B cell (primary cell): ENCODE measurements at regions not wholly inside any gene's neighbourhood (a gene's known extent, or its start where the extent isn't known, plus 50 kb on each side); places are given as distances from the start of the nearest gene placed in this dataset.

Experiments used
- ATAC-seq: fragments of 200-7000 bp; cut with Tn5 transposase; one replicate; pipeline ENCODE4 v1.10.0; 2021; ENCODE audit warnings: low read depth, mild to moderate bottlenecking, moderate number of reproducible peaks, moderate library complexity
- CTCF ChIA-PET: fragments of 350-600 bp; sonication (Branson Sonifier 250); formaldehyde crosslinking; loops from one replicate; lab custom pipeline; 2021; ENCODE audit warnings: antibody characterized with exemption, inconsistent platforms; lab: Charles Lee
- POLR2A ChIA-PET: fragments of 350-600 bp; sonication (Branson Sonifier 250); formaldehyde crosslinking; loops from one replicate; lab custom pipeline; 2021; ENCODE audit warnings: antibody characterized with exemption; lab: Charles Lee
- DNase-seq: peaks from one replicate; pipeline ENCODE4 v3.0.0; 2013
- H2AFZ ChIP-seq: 2 replicates; pipeline ENCODE4 v1.6.1; 2012; ENCODE audit warnings: mild to moderate bottlenecking, low read depth, low read length; ENCODE audit not compliant: insufficient read depth, poor library complexity, severe bottlenecking
- H3K27ac ChIP-seq, 2 donors: 1 replicate in 1 of 2; 2 replicates in 1 of 2; pipeline ENCODE4 v1.5.1; 2012 to 2013; ENCODE audit warnings: low read length in 2 of 2, mild to moderate bottlenecking in 2 of 2, moderate library complexity in 1 of 2
- H3K27me3 ChIP-seq, 4 experiments: fragments of 200-600 bp in 1 of 4; sonication (generic) in 1 of 4; replicated peaks in 1 of 4; 1 replicate in 2 of 4; 2 replicates in 2 of 4; pipeline versions ENCODE4 v1.6.1 to v1.7.0; 2013 to 2016; ENCODE audit warnings: low read length in 3 of 4, mild to moderate bottlenecking in 2 of 4, mixed read lengths in 1 of 4, moderate library complexity in 1 of 4; ENCODE audit not compliant: insufficient read depth in 4 of 4, control insufficient read depth in 3 of 4; ENCODE audit errors: control extremely low read depth in 1 of 4
- H3K36me3 ChIP-seq, 2 experiments: replicated peaks in 1 of 2; 1 replicate in 1 of 2; 2 replicates in 1 of 2; pipeline versions ENCODE4 v1.6.1 to v1.7.1; 2013; ENCODE audit warnings: low read length in 1 of 2; ENCODE audit not compliant: insufficient read depth in 2 of 2, control insufficient read depth in 1 of 2; ENCODE audit errors: control extremely low read depth in 1 of 2, extremely low read depth in 1 of 2
- H3K4me1 ChIP-seq, 2 donors: fragments of 200-600 bp in 1 of 2; sonication (generic) in 1 of 2; 1 replicate in 1 of 2; 2 replicates in 1 of 2; pipeline versions ENCODE4 v1.5.1 to v1.6.1; 2013 to 2017; ENCODE audit warnings: low read length in 2 of 2; ENCODE audit not compliant: control insufficient read depth in 2 of 2, insufficient read depth in 2 of 2
- H3K4me2 ChIP-seq: replicated peaks from 2 replicates; pipeline ENCODE3; 2012; ENCODE audit warnings: mild to moderate bottlenecking, low read depth, low read length; ENCODE audit not compliant: poor library complexity, severe bottlenecking
- H3K4me3 ChIP-seq, 5 experiments: fragments of 200-600 bp in 1 of 5; sonication (generic) in 1 of 5; 1 replicate in 3 of 5; 2 replicates in 2 of 5; pipeline versions ENCODE4 v1.5.1 to v1.7.0; 2011 to 2016; ENCODE audit warnings: low read length in 4 of 5, mild to moderate bottlenecking in 4 of 5, low read depth in 2 of 5, control low read depth in 1 of 5, moderate library complexity in 1 of 5; ENCODE audit not compliant: insufficient read depth in 1 of 5; ENCODE audit errors: control extremely low read depth in 1 of 5, extremely low read depth in 1 of 5
- H3K79me2 ChIP-seq: fragments of 200-600 bp; sonication (generic); one replicate; pipeline ENCODE4 v1.6.0; 2016; ENCODE audit warnings: low read length; ENCODE audit not compliant: control insufficient read depth, insufficient read depth
- H3K9ac ChIP-seq: fragments of 200-600 bp; sonication (generic); 2 replicates; pipeline ENCODE4 v1.6.1; 2017; ENCODE audit warnings: mild to moderate bottlenecking, low read length, moderate library complexity
- H3K9me3 ChIP-seq, 3 donors: one replicate each; pipeline versions ENCODE4 v1.6.1 to v1.7.1; 2013; ENCODE audit warnings: low read length in 2 of 3; ENCODE audit not compliant: control insufficient read depth in 2 of 3, insufficient read depth in 1 of 3; ENCODE audit errors: control extremely low read depth in 1 of 3
- H4K20me1 ChIP-seq: 2 replicates; pipeline ENCODE4 v1.6.0; 2012; ENCODE audit warnings: mild to moderate bottlenecking, low read length; ENCODE audit not compliant: insufficient read depth, control insufficient read depth, poor library complexity, severe bottlenecking
- H3K27ac Mint-ChIP-seq: one replicate; pipeline ENCODE4 v1.8.0; 2021; ENCODE audit warnings: mixed read lengths
- H3K27me3 Mint-ChIP-seq: one replicate; pipeline ENCODE4 v1.8.0; 2021; ENCODE audit warnings: mixed read lengths
- H3K4me1 Mint-ChIP-seq: one replicate; pipeline ENCODE4 v1.8.0; 2021; ENCODE audit warnings: mixed read lengths
- H3K4me3 Mint-ChIP-seq: one replicate; pipeline ENCODE4 v1.8.0; 2021; ENCODE audit warnings: mixed read lengths
- H3K9me3 Mint-ChIP-seq: one replicate; pipeline ENCODE4 v1.8.0; 2022; ENCODE audit warnings: mixed read lengths; ENCODE audit not compliant: insufficient read depth
- CTCF ChIP-seq: fragments of 200-600 bp; IDR thresholded peaks from one replicate; pipeline ENCODE4 v1.8.0; 2022; ENCODE audit warnings: antibody characterized with exemption, mild to moderate bottlenecking
- EZH2 ChIP-seq: IDR thresholded peaks from 2 replicates; pipeline ENCODE4 v1.6.1; 2012; ENCODE audit warnings: borderline replicate concordance, low read depth, mild to moderate bottlenecking, moderate library complexity, low read length; ENCODE audit not compliant: insufficient read depth, poor library complexity, severe bottlenecking
- WGBS: methylation state at CpG from one replicate; pipeline ENCODE4 v1.1.5; 2013; ENCODE audit warnings: missing lambda C conversion rate; ENCODE audit not compliant: insufficient coverage; 5-methylcytosine and 5-hydroxymethylcytosine counted together
- intact Hi-C: fragments of 100-400 bp; cut with micrococcal nuclease; formaldehyde crosslinking; loops from one replicate; pipeline ENCODE4 v1.10.0; 2022

GRCh38 chr12:56839915-56840325, 76.8 kb downstream of the HSD17B6 start:
- POLR2A ChIA-PET, result interaction anchor here (0.6 kb wide), 1 partner anchor 272 kb away, joined by 7 read pairs; no protein-coding TSS in a partner anchor
- H3K4me1 ChIP-seq, result peaks cover 11% of the 10 kb centered on the region in 2 donors
- peaks cover 18% of the 10 kb centered on the region for H3K27me3 Mint-ChIP-seq
- no peaks in the 10 kb centered on the region for H3K9me3 ChIP-seq
- H2AFZ ChIP-seq, result no peak overlapping the region
- no peak overlapping the region for H3K27ac Mint-ChIP-seq
- intact Hi-C loops, result no loop called here
- DNase-seq (peak; percentile 31), ATAC-seq (no peak)
- peaks cover 0 to 2% (median 0%) of the 10 kb centered on the region in 4 experiments for H3K27me3 ChIP-seq
- H3K4me3 Mint-ChIP-seq, result no peak overlapping the region
- no peak overlapping the region for H3K4me3 ChIP-seq
- WGBS, result 0% methylated on average over 1 of the region's 1 CpG
- no peak overlapping the region for H3K27ac ChIP-seq
- H4K20me1 ChIP-seq, result no peaks in the 10 kb centered on the region
- no peak overlapping the region for H3K4me2 ChIP-seq
- H3K79me2 ChIP-seq, result no peaks in the 10 kb centered on the region
- no peak for TF ChIP-seq EZH2
- TF ChIP-seq CTCF, result peak; percentile 49
- no peak overlapping the region for H3K9ac ChIP-seq
- peaks cover 13% of the 10 kb centered on the region for H3K4me1 Mint-ChIP-seq
- no peaks in the 10 kb centered on the region for H3K9me3 Mint-ChIP-seq
- H3K36me3 ChIP-seq, result no peaks in the 10 kb centered on the region
- CTCF ChIA-PET, result interaction anchor here (0.9 to 2.1 kb wide), 8 partner anchors 10 to 346 kb away, joined by 3 to 8 read pairs (median 3); partner anchors contain the start of gene STAT6

- intact Hi-C loops, result no loop called here
- TF ChIP-seq EZH2 (no peak), CTCF (no peak)
- H3K4me1 ChIP-seq, result peaks cover 11% of the 10 kb centered on the region in 2 donors
- ChIA-PET CTCF (interaction anchor here (1.1 to 2.1 kb wide), 4 partner anchors 10 to 343 kb away, joined by 3 to 8 read pairs (median 6); partner anchors contain the start of gene STAT6), POLR2A (no interaction called here)
- H3K9ac ChIP-seq, result no peak overlapping the region
- H3K27ac ChIP-seq, result no peak overlapping the region
- no peaks in the 10 kb centered on the region for H3K9me3 Mint-ChIP-seq
- no peaks in the 10 kb centered on the region for H4K20me1 ChIP-seq
- no peak for DNase-seq
- no peaks in the 10 kb centered on the region for H3K9me3 ChIP-seq
- no peak for ATAC-seq
- H3K27me3 Mint-ChIP-seq, result peaks cover 15% of the 10 kb centered on the region
- H3K4me1 Mint-ChIP-seq, result peaks cover 13% of the 10 kb centered on the region
- peaks cover 0 to 2% (median 0%) of the 10 kb centered on the region in 4 experiments for H3K27me3 ChIP-seq
- no peak overlapping the region for H3K4me3 Mint-ChIP-seq
- H3K79me2 ChIP-seq, result no peaks in the 10 kb centered on the region
- H2AFZ ChIP-seq, result no peak overlapping the region
- H3K4me3 ChIP-seq, result no peak overlapping the region
- H3K4me2 ChIP-seq, result no peak overlapping the region
- no peaks in the 10 kb centered on the region for H3K36me3 ChIP-seq
- no peak overlapping the region for H3K27ac Mint-ChIP-seq
Measured at GRCh38 chr12:56839489-56839848, 76.3 kb downstream of the HSD17B6 start.
